Prostate gland (tissue), 2 donors: ENCODE measurements at regions not wholly inside any gene's neighbourhood (a gene's known extent, or its start where the extent isn't known, plus 50 kb on each side); places are given as distances from the start of the nearest gene placed in this dataset.

Source experiments
- POLR2A ChIP-seq: fragments of 450-650 bp; IDR thresholded peaks from one replicate; pipeline ENCODE4 v1.6.1; 2016; ENCODE audit warnings: antibody characterized with exemption, mild to moderate bottlenecking
- POLR2AphosphoS5 ChIP-seq: sonication (generic); formaldehyde crosslinking; IDR thresholded peaks from one replicate; pipeline ENCODE4 v1.6.1; 2017; ENCODE audit warnings: antibody characterized with exemption
- TF ChIP-seq, protein P1 (sequence below), 4 experiments: fragments of 200-600 bp in 2 of 4; fragments of 450-650 bp in 2 of 4; sonication (generic) in 2 of 4; IDR thresholded peaks; 1 replicate in 3 of 4; 2 replicates in 1 of 4; pipeline ENCODE4 v1.5.1; 2016 to 2019; ENCODE audit warnings: antibody characterized with exemption in 4 of 4, mild to moderate bottlenecking in 2 of 4, moderate library complexity in 2 of 4

DNA sequence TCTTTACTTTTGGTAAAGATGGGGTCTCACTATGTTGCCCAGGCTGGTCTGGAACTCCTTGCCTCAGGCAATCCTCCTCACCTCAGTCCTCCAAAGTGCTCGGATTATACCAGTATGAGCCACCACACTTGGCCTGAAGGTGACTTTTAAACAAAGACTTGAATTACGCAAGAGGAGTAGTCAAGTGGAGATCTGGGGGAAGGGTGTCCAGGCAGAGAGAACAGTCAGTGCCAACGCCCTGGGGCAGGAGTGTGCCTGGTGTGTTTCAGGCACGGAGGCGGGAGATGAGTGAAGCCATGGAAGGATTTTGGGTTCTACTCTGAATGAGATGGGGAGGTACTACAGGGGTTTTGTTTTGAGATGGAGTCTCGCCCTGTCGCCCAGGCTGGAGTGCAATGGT lies 82.6 kb upstream of the NPTX2 start:
- TF ChIP-seq, protein P1, sequence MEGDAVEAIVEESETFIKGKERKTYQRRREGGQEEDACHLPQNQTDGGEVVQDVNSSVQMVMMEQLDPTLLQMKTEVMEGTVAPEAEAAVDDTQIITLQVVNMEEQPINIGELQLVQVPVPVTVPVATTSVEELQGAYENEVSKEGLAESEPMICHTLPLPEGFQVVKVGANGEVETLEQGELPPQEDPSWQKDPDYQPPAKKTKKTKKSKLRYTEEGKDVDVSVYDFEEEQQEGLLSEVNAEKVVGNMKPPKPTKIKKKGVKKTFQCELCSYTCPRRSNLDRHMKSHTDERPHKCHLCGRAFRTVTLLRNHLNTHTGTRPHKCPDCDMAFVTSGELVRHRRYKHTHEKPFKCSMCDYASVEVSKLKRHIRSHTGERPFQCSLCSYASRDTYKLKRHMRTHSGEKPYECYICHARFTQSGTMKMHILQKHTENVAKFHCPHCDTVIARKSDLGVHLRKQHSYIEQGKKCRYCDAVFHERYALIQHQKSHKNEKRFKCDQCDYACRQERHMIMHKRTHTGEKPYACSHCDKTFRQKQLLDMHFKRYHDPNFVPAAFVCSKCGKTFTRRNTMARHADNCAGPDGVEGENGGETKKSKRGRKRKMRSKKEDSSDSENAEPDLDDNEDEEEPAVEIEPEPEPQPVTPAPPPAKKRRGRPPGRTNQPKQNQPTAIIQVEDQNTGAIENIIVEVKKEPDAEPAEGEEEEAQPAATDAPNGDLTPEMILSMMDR (IDR thresholded peaks at IDR 0.05) = no peak
- no peak for TF ChIP-seq POLR2A
- no peak for TF ChIP-seq POLR2AphosphoS5
